ENCODE measurements at regions not wholly inside any gene's neighbourhood (a gene's known extent, or its start where the extent isn't known, plus 50 kb on each side); places are given as distances from the start of the nearest gene placed in this dataset.

- ATAC-seq (peak; percentile 39), DNase-seq (ENCODE audit: low spot score) (peak; percentile 90)
- H3K79me2 ChIP-seq (replicated peaks; ENCODE audit: insufficient read depth), result no peaks in the 10 kb centered on the region
- H3K4me1 ChIP-seq (ENCODE audit: insufficient read depth), result 0 out of 2 replicates have a peak, but pooled peaks cover 3% of the 10 kb centered on the region
- H3K36me3 ChIP-seq (ENCODE audit: insufficient read depth), result no peaks in the 10 kb centered on the region
- H4K20me1 ChIP-seq (replicated peaks; ENCODE audit: insufficient read depth), result no peaks in the 10 kb centered on the region
- TF ChIP-seq CREB1 (CRISPR knock-in tag; IDR thresholded peaks at IDR 0.05; ENCODE audit: low read depth), result 0 out of 2 replicates have a peak, but pooled peaks have one; percentile 36
- TF ChIP-seq ETS1 (IDR thresholded peaks at IDR 0.05), result no peak
- peak; percentile 86 to 94 for TF ChIP-seq CTCF (conservative IDR thresholded peaks at IDR 0.05; ENCODE audit: low read depth in 2 of 2)
- no peak overlapping the region for H3K4me2 ChIP-seq
- H3K4me3 ChIP-seq, result no peak overlapping the region
- Mint-ChIP-seq H3K4me1 (peaks cover 5% of the 10 kb centered on the region; the same call in 2 of the 3 replicates), H3K27ac (no peak overlapping the region), H3K36me3 (ENCODE audit: low read depth) (peaks cover 2% of the 10 kb centered on the region; the same call in 2 of the 3 replicates), H3K4me3 (peak overlapping the region; percentile 8; the same call in 2 of the 3 replicates), H3K27me3 (ENCODE audit: insufficient read depth, low read depth, poor library complexity) (peaks cover 19% of the 10 kb centered on the region), H3K9me3 (peaks cover 6% of the 10 kb centered on the region)
- H3K27ac ChIP-seq (ENCODE audit: low read depth), result no peak overlapping the region
- no peaks in the 10 kb centered on the region for H3K27me3 ChIP-seq (ENCODE audit: insufficient read depth)
- no peaks in the 10 kb centered on the region for H3K9me2 ChIP-seq (ENCODE audit: insufficient read depth)
- no peaks in the 10 kb centered on the region for H3F3A ChIP-seq (replicated peaks; ENCODE audit: low read depth)
- no peak overlapping the region for H2AFZ ChIP-seq
These were observed 136.3 kb upstream of the ZNF184 start for GRCh38 chr6:27608916-27609883.

GRCh38 chr6:27605401-27606342 is 132.8 kb upstream of the ZNF184 start:
- ATAC-seq, result peak; percentile 68
- Histone ChIP-seq H3K79me2 (replicated peaks; ENCODE audit: insufficient read depth) (no peaks in the 10 kb centered on the region), H3K36me3 (ENCODE audit: insufficient read depth) (no peaks in the 10 kb centered on the region), H3K4me3 (peak overlapping the region; percentile 63), H4K20me1 (replicated peaks; ENCODE audit: insufficient read depth) (no peaks in the 10 kb centered on the region), H3K27ac (ENCODE audit: low read depth) (no peak overlapping the region), H3K4me2 (peak overlapping the region; percentile 78), H3F3A (replicated peaks; ENCODE audit: low read depth) (no peaks in the 10 kb centered on the region), H2AFZ (peak overlapping the region; percentile 95), H3K27me3 (ENCODE audit: insufficient read depth) (no peaks in the 10 kb centered on the region), H3K4me1 (ENCODE audit: insufficient read depth) (peaks cover 5% of the 10 kb centered on the region; the same call in 1 of the 2 replicates), H3K9me2 (ENCODE audit: insufficient read depth) (no peaks in the 10 kb centered on the region)
- peak; percentile 87 for DNase-seq (ENCODE audit: low spot score)
- H3K27ac Mint-ChIP-seq, result peak overlapping the region; percentile 83
- H3K4me3 Mint-ChIP-seq, result peak overlapping the region; percentile 88
- peaks cover 36% of the 10 kb centered on the region for H3K27me3 Mint-ChIP-seq (ENCODE audit: insufficient read depth, low read depth, poor library complexity)
- peaks cover 5% of the 10 kb centered on the region; the same call in 2 of the 3 replicates for H3K36me3 Mint-ChIP-seq (ENCODE audit: low read depth)
- H3K9me3 Mint-ChIP-seq, result peaks cover 11% of the 10 kb centered on the region
- peaks cover 9% of the 10 kb centered on the region; the same call in 2 of the 3 replicates for H3K4me1 Mint-ChIP-seq
- TF ChIP-seq ZNF331 (CRISPR knock-in tag; IDR thresholded peaks at IDR 0.05; ENCODE audit: low read depth) (no peak), EZH2 (IDR thresholded peaks at IDR 0.05; ENCODE audit: low read depth, unreplicated experiment) (no peak), NANOG (IDR thresholded peaks at IDR 0.05; ENCODE audit: borderline replicate concordance) (peak; percentile 41; the same call in 1 of the 2 replicates), ZNF114 (CRISPR knock-in tag; IDR thresholded peaks at IDR 0.05) (no peak), CTCF (conservative IDR thresholded peaks at IDR 0.05; ENCODE audit: low read depth in 2 of 2) (0 out of 4 replicates have a peak, but pooled peaks of 1 of the 2 experiments have one; percentile 6), EZH2phosphoT487 (IDR thresholded peaks at IDR 0.05; ENCODE audit: unreplicated experiment) (no peak), ETS1 (IDR thresholded peaks at IDR 0.05) (peak; percentile 66)
